HG03045 (cell line): ENCODE measurements at regions not wholly inside any gene's neighbourhood (a gene's known extent, or its start where the extent isn't known, plus 50 kb on each side); places are given as distances from the start of the nearest gene placed in this dataset.
A peak's percentile ranks its signal among the peaks of the same experiment; 100 is the strongest.

Experiments used
- ATAC-seq: cut with Tn5 transposase; IDR thresholded peaks from one replicate; pipeline ENCODE4 v1.9.1; 2021; ENCODE audit warnings: mild to moderate bottlenecking, moderate library complexity; ENCODE audit not compliant: unreplicated experiment

DNA sequence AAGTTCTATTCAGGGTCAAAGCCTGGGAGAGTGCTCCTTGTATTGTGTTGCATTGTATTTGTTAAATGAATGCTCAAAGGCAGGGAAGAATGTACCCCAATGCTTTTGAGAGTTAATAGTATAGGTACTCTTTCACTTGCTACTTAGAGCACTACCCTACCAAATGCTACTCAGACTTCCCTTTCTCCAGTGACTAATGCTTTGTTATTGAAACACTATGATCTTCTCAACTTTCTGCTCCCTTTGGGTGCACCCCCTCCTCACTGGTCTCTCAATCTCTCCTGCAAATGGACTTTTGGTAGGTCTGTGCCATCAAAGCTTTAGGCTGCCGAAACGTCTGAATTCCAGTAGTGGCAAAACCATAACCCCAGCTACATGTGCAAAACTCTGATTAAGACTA is 177.7 kb upstream of the AHR start:
- no peak for ATAC-seq

DNA sequence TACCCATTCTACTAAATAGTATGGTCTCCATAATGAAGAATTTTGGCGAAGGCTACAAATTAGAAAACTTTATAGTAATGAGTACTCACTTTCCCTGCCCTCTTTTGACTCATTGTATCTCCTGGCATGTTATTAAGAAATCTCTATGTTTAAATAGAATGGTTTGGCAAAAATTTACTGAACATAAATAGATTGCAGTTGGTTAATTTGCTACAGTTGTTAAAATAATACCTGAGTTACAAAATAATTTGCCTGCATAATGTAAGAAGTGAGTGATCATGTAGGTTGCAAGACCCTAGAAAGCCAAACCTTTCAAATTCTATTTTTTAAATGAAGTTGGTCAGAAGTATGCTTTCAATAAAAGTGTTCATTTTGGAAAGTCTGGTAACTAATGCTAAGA is 176.8 kb upstream of the AHR start:
- ATAC-seq: no peak

DNA sequence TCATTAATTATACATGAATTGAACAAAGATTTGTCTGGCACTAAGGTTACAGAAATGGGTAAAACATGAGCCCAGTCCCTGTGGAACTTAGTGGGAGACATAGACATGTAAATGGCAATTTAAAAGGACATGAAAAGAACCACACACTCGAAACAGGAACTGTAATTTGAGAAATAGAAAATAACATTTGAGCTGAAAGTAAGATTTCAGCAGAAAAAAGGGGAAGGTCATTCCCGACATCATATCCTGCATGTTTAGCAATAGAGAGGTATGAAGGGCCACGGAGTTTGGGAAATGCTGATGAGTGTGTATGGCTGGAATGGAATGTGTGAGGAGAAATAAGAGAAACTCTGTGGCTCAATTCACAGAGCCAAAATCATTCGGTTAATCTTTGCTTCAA is 175.4 kb upstream of the AHR start:
- ATAC-seq: no peak

DNA sequence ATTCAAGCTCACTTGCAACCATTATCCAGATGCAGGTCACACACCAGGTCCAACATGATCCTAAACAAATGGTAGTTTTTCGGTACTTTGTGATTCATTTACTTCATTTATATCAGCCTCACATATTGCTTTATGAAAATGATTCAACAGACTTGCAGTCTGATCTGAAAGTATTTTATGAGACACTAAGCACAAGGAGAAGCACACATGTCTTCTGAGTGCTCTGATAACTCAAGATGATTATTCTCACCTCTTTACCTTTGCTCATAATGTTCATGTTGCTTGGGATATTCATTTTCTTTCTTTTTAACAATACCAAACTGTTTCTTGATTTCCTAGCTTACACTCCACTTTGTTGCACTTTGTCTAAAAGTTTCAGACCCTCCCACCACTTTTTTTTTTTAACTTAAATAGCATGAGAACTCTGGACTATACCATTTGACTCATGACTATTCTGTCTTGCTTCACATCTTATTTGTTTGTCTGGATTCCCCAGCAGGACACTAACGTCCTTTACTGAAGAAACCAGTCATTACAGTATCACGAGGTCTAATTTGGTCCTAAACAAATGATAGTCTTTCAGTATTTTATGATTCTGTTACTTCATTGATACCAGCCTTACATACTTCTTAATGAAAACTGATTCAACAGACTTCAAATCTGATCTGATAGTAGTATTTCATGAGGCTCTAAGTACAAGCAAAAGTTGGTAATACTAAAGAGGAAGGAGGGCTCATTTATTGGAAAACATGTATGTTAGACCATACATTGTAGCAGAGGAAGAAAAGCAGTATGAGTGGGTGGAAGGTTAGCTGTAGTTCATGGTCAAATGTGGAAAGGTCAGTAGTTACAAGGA is 171.8 kb upstream of the AHR start:
- peak; percentile 82 for ATAC-seq

DNA sequence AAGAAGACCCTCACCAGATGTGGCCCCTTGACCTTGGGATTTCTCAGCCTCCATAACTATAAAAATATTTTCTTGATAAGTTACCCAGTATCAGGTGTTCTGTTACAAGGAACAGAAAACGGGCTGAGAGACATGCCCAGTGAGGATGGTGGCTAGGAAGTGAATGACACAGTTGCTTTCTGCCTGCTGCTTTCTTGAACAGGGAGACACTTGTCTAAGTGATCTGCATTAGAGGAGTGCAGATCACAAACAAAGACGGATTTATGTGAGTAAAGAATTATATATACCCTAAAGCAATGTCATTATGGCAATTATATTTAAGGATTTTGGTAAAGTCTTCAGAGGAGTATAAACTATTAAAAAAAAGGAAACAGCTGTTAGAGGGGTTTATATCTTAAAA is 169.2 kb upstream of the AHR start:
- ATAC-seq: no peak

DNA sequence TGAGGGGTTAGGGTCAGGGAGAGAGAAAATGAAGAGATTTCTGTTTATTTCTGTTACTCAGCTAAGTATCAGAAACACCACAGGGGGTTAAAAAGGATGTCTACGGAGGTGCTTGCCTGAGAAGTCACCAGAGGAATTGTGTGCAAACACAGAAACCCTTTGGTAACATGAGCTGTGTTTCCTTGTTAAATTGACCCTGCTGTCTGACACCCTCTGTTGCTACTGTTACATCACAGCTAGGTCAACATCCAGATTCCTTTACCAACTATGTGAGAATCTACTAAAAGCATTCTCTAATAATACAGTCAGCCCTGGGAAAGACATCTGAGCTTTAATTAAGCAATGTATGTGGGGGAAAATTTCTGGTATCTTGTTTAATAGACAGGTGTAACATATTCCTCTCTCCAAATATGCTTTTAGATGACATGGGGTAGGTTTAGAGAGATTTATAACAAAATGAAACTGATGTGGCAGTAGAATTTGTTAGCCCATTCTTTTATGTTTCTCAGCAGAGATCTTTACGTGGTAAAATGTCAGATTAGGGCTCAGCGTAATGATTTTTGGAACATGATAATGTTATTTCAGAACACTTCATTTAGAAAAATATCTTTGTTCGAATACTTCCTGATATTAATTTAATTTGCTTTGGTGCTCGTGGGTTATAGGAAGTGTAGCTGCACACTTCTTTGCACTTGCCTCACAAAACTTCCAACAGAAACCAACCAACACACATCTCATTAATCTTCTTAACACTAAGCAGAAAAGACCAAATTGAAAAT is 168.0 kb upstream of the AHR start:
- no peak for ATAC-seq

DNA sequence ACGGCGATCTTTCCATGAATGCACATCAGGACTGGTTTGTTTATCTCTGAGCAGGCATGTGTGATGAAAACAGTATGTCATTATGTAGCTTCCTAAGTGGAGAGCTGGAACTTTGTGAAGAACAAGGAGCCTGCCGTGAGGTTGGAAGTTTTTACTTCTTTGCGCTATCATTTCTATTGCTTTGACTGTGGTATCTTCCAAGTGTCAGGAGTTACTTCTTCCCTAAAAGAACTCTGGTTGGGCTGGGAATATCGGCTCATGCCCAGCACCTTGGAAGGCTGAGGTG is 167.4 kb upstream of the AHR start:
- no peak for ATAC-seq

DNA sequence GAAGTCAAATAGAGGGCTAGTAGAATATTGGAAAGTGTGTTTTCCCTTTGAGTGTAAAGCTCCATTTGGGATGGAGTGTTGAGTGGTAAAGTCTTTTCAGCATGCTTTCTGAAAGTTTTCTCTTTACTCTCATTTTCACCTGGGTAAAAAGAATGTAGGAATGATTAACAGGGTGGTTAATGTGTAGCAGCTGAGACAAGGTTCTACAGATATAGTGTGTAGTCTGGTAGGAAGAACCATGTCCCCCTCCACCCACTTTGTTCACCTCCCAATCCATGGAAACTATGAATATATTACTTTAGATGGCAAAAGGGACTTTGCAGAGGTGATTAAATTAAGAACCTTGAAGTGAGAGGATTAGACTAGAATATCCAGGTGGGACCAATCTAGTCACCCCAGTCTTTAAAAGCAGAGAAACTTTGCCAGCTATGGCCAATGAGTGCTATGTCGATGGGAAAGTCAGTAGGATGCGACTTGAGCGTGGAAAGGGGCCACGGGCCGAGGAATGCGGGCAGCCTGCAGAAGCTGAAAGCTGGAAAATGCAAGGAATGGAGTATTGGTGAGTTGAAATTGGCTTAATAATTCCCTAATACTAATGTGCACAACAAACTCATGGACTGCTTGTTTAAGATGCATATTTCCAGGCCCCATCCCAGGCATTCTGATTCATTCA is 166.3 kb upstream of the AHR start:
- ATAC-seq: no peak

DNA sequence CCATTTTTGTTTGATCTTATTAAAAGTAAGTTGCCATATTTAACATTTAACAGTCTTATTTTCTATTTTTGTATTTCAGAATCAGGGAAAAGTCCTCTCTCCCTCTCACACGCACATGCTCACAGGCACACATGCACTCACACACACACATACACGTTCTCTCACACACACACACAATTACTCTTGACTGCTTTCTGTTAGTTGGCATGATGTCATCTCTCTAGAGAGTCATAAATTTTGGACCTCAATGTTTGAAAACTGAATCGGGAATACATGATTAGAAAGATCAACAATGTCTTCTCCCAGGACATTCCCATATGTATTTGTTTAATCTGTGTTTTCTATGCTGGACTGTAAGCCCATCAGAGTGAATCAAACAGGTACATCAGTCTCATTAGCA is 165.7 kb upstream of the AHR start:
- no peak for ATAC-seq

DNA sequence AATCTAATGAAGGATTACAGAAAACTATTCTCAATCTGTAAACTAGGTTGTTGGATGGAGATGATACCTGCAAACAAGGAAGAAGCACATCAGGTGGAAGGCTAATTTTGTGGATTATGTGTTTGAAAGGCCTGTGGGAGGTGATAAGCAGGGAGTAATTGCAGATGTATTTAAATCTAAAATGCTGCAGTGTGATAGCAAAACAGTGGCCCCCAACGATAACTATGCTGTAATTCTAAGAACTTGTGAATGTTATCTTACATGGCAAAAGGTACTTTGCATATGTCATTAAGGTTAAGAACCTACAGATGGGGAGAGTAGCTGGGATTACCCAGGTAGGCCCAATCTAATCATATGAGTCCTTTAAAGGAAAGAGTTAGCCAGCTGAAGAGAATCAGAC is 164.5 kb upstream of the AHR start:
- no peak for ATAC-seq

DNA sequence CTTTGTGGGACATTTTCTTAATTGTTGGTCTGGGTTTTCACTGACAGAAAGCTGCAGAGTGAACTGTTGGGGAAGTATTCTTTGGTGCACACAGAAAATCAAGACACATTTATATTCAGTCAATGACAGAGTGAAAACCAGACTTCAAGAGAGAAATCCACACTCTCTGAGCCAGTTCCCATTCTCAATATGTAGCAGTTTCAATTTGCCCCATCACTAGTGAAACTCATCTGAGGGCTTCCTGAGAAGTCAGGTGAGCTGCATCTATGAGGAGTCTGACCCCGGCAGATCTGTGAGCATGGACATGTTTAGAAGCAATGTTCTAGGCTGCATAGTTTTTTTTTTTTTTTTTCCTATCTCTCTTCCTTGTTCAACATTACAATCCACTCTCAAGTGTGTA is 163.7 kb upstream of the AHR start:
- ATAC-seq: peak; percentile 78

DNA sequence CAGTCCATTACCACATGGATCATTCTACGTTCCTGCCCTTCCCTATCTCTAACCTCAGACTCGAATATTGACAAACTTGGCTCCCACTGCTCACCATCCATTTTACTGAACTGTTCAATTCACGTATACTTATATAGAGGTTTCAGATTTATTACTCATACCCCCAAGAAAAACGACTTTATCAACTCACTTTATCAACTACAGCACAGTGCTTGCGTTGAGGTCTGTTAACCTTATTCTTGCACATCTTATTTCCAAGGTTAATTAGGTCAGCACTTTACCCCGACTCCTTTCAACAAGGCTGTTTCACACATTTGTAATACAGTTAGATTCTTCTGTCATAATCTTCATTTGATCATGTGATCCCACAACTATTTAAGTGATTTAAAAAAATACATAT is 162.3 kb upstream of the AHR start:
- ATAC-seq: no peak

DNA sequence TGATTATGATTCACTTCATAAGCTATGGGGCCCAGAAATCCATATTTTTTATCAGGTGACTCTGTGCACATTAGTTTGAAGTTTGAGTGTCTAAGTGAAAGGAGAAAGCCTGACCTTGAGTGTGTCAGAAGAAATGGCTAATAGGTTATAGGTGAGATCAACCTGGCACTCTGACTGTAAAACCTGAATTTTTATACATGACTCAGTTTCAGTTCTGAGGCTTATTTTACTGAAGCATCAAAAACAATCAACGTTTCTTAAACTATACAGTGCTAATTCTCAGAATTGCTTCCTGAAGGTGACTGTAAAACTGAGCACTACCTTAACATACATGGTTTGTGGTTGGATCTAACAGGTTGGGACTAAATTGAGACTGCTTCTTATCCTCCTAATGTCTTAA is 159.4 kb upstream of the AHR start:
- ATAC-seq: no peak

DNA sequence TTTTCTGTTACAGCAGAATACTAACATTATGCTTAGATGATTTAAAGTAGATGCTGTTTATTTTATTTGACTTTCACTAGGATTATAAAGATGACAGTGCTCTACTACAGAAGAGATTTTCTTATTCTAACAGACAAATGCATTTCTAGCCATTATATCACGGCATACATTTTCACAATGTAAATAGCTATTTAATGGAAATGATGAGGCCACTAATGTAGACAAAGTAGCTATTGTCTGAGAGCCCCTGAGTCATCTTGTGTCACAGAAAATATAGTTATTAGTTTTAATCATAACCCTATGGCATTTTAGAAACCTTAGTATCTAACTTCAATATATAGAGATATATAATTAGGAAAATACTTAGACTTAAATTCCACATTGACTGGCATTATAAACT is 158.0 kb upstream of the AHR start:
- no peak for ATAC-seq

DNA sequence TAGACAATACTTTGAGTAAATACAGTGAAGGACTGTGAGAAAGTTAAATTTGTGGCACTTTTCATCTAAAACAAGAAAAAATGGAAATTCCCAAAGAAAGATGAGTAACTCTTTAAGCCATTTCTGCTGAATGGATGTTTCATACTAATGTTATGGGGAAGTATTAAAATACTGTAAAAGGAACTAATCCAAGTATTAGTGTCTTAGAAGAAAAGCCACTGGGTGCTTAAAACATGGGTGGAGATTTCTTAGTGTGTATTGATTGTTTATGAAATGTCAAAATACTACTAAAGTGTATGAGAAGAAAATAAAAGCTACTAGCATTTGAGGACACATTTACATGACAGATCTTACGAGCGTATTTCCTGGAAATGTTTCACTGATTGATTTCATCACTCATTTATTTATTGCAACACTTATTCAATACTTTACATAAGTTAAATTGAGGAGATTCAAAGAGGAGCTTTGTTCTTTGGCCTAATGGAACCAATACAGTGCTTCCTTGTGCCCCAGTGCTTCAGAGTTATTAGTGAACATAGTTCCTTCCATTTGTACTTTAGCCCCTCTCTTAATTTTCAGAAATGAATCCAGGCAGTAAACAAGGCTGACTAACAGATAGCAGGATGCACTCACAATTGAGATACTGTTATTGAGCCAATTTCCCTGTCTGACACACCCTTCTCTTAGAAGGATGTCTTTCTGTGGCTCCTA is 155.5 kb upstream of the AHR start:
- ATAC-seq: no peak

DNA sequence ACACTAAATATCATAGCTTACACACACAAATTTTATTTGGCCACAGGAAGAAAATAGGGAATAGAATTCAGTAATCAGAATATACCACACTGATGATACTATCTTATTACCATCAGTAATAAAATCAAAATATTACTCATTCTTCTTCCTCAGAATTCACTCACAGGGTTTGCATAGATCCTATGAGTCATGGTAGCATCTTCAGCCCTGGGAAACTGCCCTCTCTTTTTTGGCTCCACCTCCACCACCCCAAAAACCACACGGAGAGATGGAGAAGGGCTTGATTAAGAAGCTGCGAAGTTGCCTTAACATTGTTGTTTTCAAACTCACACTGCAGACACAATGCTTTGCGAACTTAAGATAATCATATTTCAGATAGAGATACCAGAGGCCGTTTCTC is 154.1 kb upstream of the AHR start:
- no peak for ATAC-seq

DNA sequence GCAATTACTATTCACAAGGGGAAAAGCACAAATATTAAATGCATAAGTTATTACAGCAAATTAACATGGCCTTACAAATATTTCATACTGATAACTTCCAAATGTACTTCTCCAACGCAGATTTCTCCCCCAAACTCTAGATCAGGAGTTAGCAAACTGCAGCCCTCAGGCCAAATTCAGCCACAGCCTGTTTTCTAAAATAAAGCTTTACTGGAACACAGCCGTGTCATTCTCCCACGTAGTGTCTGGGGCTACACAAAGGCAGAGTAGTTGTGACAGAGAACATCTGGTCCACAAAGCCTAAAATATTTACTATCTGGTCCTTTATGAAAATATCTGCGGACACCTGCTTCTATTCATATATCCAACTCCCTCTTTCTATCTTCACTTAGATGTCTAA is 151.8 kb upstream of the AHR start:
- ATAC-seq: no peak

DNA sequence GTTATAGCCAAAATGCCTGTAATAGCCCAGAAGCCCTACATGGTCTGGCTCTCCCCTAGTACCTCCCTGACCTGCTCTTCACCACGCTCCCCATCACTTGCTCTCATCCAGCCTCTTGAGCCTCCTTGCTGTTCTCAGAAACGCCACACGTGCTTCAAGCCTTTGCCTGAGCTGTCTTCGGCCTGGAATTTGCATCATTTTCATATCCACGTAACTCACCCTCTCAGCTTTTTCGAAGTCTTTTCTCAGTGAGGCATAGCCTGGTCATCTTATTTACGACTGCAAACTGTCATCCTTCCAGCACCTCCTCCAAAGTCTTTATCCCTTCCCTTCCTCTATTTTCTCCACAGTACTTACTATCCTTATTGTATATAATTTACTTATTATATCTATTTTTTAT is 151.0 kb upstream of the AHR start:
- no peak for ATAC-seq

DNA sequence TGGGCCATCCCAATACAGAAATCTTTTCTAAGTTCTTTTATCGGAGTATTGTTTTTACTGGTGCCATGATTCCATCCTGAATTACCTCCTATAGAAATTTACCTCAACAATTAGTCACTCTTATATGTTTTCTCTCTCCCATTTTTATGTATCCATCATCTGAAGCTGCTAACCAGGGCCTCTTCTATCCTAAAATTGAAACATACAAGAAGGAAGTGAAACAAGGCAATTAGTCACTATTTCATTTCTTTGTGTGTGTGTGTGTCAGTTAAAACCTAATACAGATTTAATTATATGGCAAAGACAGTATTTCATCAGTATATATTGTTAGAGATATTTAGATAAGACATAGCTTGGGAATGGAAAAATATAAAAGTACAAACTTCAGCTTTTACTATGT is 148.4 kb upstream of the AHR start:
- ATAC-seq: peak; percentile 44

DNA sequence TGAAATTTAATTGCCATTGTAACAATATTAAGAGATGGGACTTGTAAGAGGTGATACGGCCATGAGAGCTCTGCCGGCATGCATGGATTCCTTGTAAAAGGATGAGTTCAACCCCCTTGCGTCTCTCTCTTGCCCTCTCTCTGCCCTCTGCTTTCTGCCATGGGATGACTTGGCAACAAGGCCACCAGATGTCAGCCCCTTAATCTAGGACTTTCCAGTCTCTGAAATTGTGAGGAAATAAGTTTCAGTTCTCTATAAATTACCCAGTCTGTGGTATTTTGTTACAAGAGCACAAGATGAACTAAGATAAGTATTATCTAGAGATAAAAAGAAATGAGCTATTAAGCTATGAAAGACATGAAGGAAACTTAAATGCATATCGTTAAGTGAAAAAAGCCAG is 145.7 kb upstream of the AHR start:
- ATAC-seq: peak; percentile 49

DNA sequence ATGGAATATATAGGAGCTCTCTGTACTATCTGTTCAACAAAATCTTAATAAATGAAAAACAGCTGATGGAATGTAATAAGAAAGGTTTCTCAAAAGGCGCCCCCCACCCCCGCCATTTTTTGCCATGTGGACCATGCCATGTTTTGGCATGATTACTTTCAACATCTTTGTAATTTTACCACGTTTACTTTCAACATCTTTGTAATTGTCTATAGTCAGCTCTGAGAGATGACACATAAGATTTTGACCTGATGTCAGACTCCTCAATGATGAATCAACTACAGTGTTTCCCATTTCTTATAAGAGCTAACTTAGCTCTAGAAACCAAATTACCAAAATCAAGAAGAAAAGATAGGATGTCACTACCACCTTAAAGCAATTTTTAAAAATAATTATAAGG is 144.9 kb upstream of the AHR start:
- no peak for ATAC-seq

DNA sequence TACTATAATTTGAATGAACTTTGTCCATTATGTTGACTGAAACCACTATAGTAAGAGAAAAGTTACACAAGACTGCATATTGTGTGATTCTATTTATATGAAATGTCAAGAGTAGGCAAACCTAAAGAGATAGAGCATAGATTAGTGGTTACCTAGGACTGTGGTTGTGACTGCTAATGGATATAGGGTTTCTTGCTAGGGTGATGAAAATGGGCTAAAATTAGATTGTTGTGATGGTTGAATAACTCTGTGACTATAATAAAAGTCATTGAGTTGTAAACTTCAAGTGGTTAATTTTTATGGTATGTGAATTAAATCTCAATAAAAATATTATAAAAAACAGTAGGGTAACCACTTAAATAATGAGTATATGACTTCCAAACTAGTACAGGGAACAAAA is 142.9 kb upstream of the AHR start:
- no peak for ATAC-seq
